ENCODE measurements at regions not wholly inside any gene's neighbourhood (a gene's known extent, or its start where the extent isn't known, plus 50 kb on each side); places are given as distances from the start of the nearest gene placed in this dataset.

GRCh38 chr2:104120171-104120570, 733.7 kb upstream of the POU3F3 start:
- TF ChIP-seq CTCF (conservative IDR thresholded peaks at IDR 0.05; ENCODE audit: low read depth) = no peak
- H3K27ac ChIP-seq = no peak overlapping the region
- CTCF ChIA-PET = interaction anchor here (0.7 kb wide), 1 partner anchor 25 kb away, joined by 3 read pairs; no protein-coding TSS in a partner anchor

GRCh38 chr2:104125096-104125495, 728.8 kb upstream of the POU3F3 start:
- ChIA-PET POLR2A (ENCODE audit: low non-redundant PET) (no interaction called here), CTCF (no interaction called here)
- no peak overlapping the region for H3K27ac ChIP-seq
- DNase-seq (ENCODE audit: low spot score) = no peak
- no peak for TF ChIP-seq CTCF (conservative IDR thresholded peaks at IDR 0.05; ENCODE audit: low read depth)

More at GRCh38 chr2:104120171-104120570, 733.7 kb upstream of the POU3F3 start:
- no peak for DNase-seq (ENCODE audit: low spot score)
- POLR2A ChIA-PET (ENCODE audit: low non-redundant PET) = no interaction called here

GRCh38 chr2:104127049-104127770, 726.7 kb upstream of the POU3F3 start:
- H3K27ac ChIP-seq = no peak overlapping the region
- DNase-seq (ENCODE audit: low spot score) = no peak
- CTCF ChIA-PET = no interaction called here
- no peak for TF ChIP-seq CTCF (conservative IDR thresholded peaks at IDR 0.05; ENCODE audit: low read depth)
- POLR2A ChIA-PET (ENCODE audit: low non-redundant PET) = no interaction called here

GRCh38 chr2:104140361-104140760, 713.6 kb upstream of the POU3F3 start:
- no peak for TF ChIP-seq CTCF (conservative IDR thresholded peaks at IDR 0.05; ENCODE audit: low read depth)
- ChIA-PET POLR2A (ENCODE audit: low non-redundant PET) (no interaction called here), CTCF (no interaction called here)
- H3K27ac ChIP-seq = no peak overlapping the region
- DNase-seq (ENCODE audit: low spot score) = no peak

GRCh38 chr2:104158191-104158590, 695.7 kb upstream of the POU3F3 start:
- no peak for TF ChIP-seq CTCF (conservative IDR thresholded peaks at IDR 0.05; ENCODE audit: low read depth)
- POLR2A ChIA-PET (ENCODE audit: low non-redundant PET) = no interaction called here
- no peak overlapping the region for H3K27ac ChIP-seq
- CTCF ChIA-PET = interaction anchor here (0.5 kb wide), 1 partner anchor 9 kb away, joined by 3 read pairs; no protein-coding TSS in a partner anchor
- no peak for DNase-seq (ENCODE audit: low spot score)

GRCh38 chr2:104163611-104164130, 690.2 kb upstream of the POU3F3 start:
- DNase-seq (ENCODE audit: low spot score) = no peak
- POLR2A ChIA-PET (ENCODE audit: low non-redundant PET) = no interaction called here
- CTCF ChIA-PET = interaction anchor here (0.6 kb wide), 1 partner anchor 132 kb away, joined by 7 read pairs; no protein-coding TSS in a partner anchor
- TF ChIP-seq CTCF (conservative IDR thresholded peaks at IDR 0.05; ENCODE audit: low read depth) = no peak
- H3K27ac ChIP-seq = no peak overlapping the region

All from RWPE1 (cell line).